Tibial nerve (tissue), 4 donors: ENCODE measurements at regions not wholly inside any gene's neighbourhood (a gene's known extent, or its start where the extent isn't known, plus 50 kb on each side); places are given as distances from the start of the nearest gene placed in this dataset.

Source experiments
- DNase-seq, 2 donors: peaks; one replicate each; pipeline ENCODE4 v3.0.0-alpha.2; 2019; ENCODE audit warnings: low spot score in 2 of 2
- H3K27ac ChIP-seq, 4 donors: fragments of 200-600 bp; sonication (generic) in 3 of 4; one replicate each; pipeline ENCODE4 v1.5.1; 2017 to 2019; ENCODE audit warnings: mild to moderate bottlenecking in 1 of 4
- H3K27me3 ChIP-seq, 2 donors: fragments of 200-600 bp; sonication (generic) in 1 of 2; one replicate each; pipeline versions ENCODE4 v1.5.1 to v1.6.0; 2017 to 2019
- H3K36me3 ChIP-seq, 3 donors: fragments of 200-600 bp; sonication (generic); one replicate each; pipeline ENCODE4 v1.5.1; 2018 to 2019
- H3K4me1 ChIP-seq, 4 donors: fragments of 200-600 bp; sonication (generic) in 3 of 4; one replicate each; pipeline ENCODE4 v1.5.1; 2017 to 2019
- H3K4me3 ChIP-seq, 4 donors: fragments of 200-600 bp; sonication (generic) in 3 of 4; one replicate each; pipeline ENCODE4 v1.5.1; 2017 to 2019; ENCODE audit warnings: mild to moderate bottlenecking in 1 of 4, moderate library complexity in 1 of 4
- H3K9me3 ChIP-seq, 4 donors: fragments of 200-600 bp; sonication (generic) in 3 of 4; one replicate each; pipeline ENCODE4 v1.5.1; 2017 to 2019
- CTCF ChIP-seq, 5 experiments: fragments of 200-600 bp in 3 of 5; fragments of 450-650 bp in 2 of 5; sonication (generic) in 3 of 5; IDR thresholded peaks; one replicate each; pipeline ENCODE4 v1.5.1; 2016 to 2019; ENCODE audit warnings: antibody characterized with exemption in 5 of 5, mild to moderate bottlenecking in 3 of 5, moderate library complexity in 2 of 5
- EP300 ChIP-seq, 2 donors: sonication (generic); formaldehyde crosslinking; IDR thresholded peaks; one replicate each; pipeline ENCODE4 v1.6.1; 2017; ENCODE audit warnings: antibody characterized with exemption in 2 of 2, mild to moderate bottlenecking in 1 of 2
- POLR2A ChIP-seq, 2 donors: fragments of 450-650 bp; IDR thresholded peaks; one replicate each; pipeline ENCODE4 v1.6.1; 2017; ENCODE audit warnings: antibody characterized with exemption in 2 of 2, mild to moderate bottlenecking in 2 of 2, moderate library complexity in 2 of 2
- WGBS, 2 donors: methylation state at CpG; one replicate each; pipeline ENCODE4 v1.1.5; 2018; 5-methylcytosine and 5-hydroxymethylcytosine counted together

- WGBS, 2 donors: 68 to 79% methylated on average over 6 of the region's 6 CpGs
- Histone ChIP-seq H3K4me1 (no peaks in the 10 kb centered on the region), H3K4me3 (no peak overlapping the region), H3K36me3 (no peaks in the 10 kb centered on the region), H3K9me3 (no peaks in the 10 kb centered on the region), H3K27me3 (no peaks in the 10 kb centered on the region), H3K27ac (no peak overlapping the region)
- no peak for DNase-seq
- TF ChIP-seq EP300 (IDR thresholded peaks at IDR 0.05) (no peak), CTCF (IDR thresholded peaks at IDR 0.05) (no peak)
Measured at GRCh38 chr4:187577941-187578480, 417.6 kb upstream of the ZFP42 start.

GRCh38 chr4:187586892-187587291, 408.7 kb upstream of the ZFP42 start:
- no peak overlapping the region for H3K4me3 ChIP-seq
- TF ChIP-seq EP300 (IDR thresholded peaks at IDR 0.05) (no peak), POLR2A (IDR thresholded peaks at IDR 0.05) (no peak), CTCF (IDR thresholded peaks at IDR 0.05) (no peak)
- H3K9me3 ChIP-seq: no peaks in the 10 kb centered on the region
- H3K27me3 ChIP-seq: no peaks in the 10 kb centered on the region
- H3K36me3 ChIP-seq: no peaks in the 10 kb centered on the region
- DNase-seq: no peak
- no peaks in the 10 kb centered on the region for H3K4me1 ChIP-seq
- H3K27ac ChIP-seq: no peak overlapping the region
- WGBS, 2 donors: 52 to 56% methylated on average over 7 of the region's 7 CpGs

DNA sequence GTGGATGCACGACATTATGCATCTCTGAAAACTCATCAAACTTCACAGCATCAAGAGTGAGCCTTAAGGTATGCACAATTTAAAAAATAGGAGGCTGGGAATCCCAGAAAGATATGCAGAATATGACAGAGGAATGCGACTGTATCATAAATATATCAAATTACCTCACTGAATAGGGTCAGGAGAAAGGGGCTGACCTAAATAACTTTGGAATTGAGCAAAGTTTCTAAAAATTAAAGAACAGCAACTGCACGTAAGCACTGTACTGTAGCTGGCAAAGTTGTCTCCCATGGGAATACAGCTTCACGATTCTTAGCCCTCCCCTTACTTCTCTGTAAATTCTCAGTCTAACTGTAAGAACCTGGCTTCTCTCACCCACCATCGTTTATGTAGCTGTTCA, 397.4 kb upstream of the ZFP42 start:
- no peak for TF ChIP-seq EP300 (IDR thresholded peaks at IDR 0.05)
- TF ChIP-seq POLR2A (IDR thresholded peaks at IDR 0.05): no peak
- Histone ChIP-seq H3K36me3 (no peaks in the 10 kb centered on the region), H3K4me3 (no peak overlapping the region), H3K27me3 (no peaks in the 10 kb centered on the region), H3K4me1 (peaks cover 0 to 13% (median 0%) of the 10 kb centered on the region in 4 donors), H3K9me3 (no peaks in the 10 kb centered on the region), H3K27ac (no peak overlapping the region)
- no peak for DNase-seq
- WGBS, 2 donors: 55 to 62% methylated on average over 5 of the region's 5 CpGs

- H3K27me3 ChIP-seq: no peaks in the 10 kb centered on the region
- WGBS, 2 donors: 50 to 58% methylated on average over 11 of the region's 11 CpGs
- H3K4me3 ChIP-seq: no peak overlapping the region
- TF ChIP-seq EP300 (IDR thresholded peaks at IDR 0.05) (no peak), CTCF (IDR thresholded peaks at IDR 0.05) (no peak), POLR2A (IDR thresholded peaks at IDR 0.05) (no peak)
- no peak overlapping the region for H3K27ac ChIP-seq
- H3K4me1 ChIP-seq: peaks cover 0 to 22% (median 0%) of the 10 kb centered on the region in 4 donors
- DNase-seq: no peak
- no peaks in the 10 kb centered on the region for H3K9me3 ChIP-seq
- H3K36me3 ChIP-seq: no peaks in the 10 kb centered on the region
Measured at GRCh38 chr4:187602339-187603092, 393.1 kb upstream of the ZFP42 start.

DNA sequence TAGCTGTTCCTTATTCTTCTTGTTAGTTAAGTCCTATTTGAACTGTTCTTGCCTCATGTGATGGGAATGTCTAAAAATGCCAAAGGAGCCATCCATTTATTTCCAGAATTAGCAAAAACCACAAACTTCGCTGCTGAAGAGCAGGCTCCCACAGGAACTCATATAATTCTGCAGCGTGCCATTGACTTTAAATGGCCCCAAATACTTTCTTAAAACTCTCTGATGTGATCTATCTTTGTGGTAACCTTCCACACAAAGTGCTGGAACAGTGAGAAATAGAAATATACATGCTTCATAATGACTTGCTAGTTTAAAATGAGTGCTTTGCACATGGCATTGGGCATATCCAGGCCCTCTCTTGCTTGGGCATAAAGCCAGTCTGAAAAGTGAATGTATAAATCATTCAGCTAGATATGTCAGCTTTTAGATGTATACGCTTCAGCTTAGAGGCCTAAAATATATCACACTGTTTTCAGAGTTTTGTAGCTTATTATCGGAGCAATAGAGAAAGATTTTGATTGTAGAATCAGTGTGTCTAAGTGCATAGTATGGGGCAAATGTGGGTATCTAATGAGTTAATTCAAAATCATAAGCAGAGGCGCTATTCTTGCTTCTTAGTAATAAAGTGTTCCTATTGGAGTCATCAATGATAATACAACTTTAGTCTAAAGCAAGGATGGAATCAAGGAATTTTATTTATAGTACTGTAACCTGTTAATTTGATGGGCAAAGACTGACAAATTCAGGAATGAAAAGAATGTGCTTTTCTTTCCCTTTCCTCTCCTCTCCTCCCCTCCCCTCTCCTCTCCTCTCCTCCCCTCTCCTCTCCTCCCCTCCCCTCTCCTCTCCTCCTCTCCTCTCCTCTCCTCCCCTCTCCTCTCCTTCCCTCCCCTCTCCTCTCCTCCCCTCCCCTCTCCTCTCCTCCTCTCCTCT, 392.2 kb upstream of the ZFP42 start:
- Histone ChIP-seq H3K27me3 (no peaks in the 10 kb centered on the region), H3K27ac (no peak overlapping the region), H3K36me3 (no peaks in the 10 kb centered on the region), H3K9me3 (no peaks in the 10 kb centered on the region), H3K4me3 (no peak overlapping the region), H3K4me1 (peaks cover 0 to 22% (median 0%) of the 10 kb centered on the region in 4 donors)
- 52 to 68% methylated on average over 5 of the region's 5 CpGs for WGBS, 2 donors
- TF ChIP-seq EP300 (IDR thresholded peaks at IDR 0.05) (no peak), POLR2A (IDR thresholded peaks at IDR 0.05) (no peak), CTCF (IDR thresholded peaks at IDR 0.05) (no peak)
- DNase-seq: no peak
